ENCODE measurements at regions not wholly inside any gene's neighbourhood (a gene's known extent, or its start where the extent isn't known, plus 50 kb on each side); places are given as distances from the start of the nearest gene placed in this dataset.

- Histone ChIP-seq H3F3A (ENCODE audit: insufficient read depth) (no peaks in the 10 kb centered on the region), H2AFZ (ENCODE audit: low read depth, low read length, severe bottlenecking) (no peak overlapping the region), H3K79me2 (ENCODE audit: insufficient read depth, low read length) (no peaks in the 10 kb centered on the region), H3K4me3 (ENCODE audit: insufficient read depth, low read length, poor library complexity, severe bottlenecking) (no peak overlapping the region), H3K27me3 (ENCODE audit: low read length) (no peaks in the 10 kb centered on the region), H3K4me2 (ENCODE audit: low read depth, low read length, poor library complexity, severe bottlenecking) (no peak overlapping the region), H3K9me3 (ENCODE audit: insufficient read depth, low read length) (no peaks in the 10 kb centered on the region), H3K9me2 (replicated peaks; ENCODE audit: insufficient read depth, low read length) (no peaks in the 10 kb centered on the region), H3K36me3 (ENCODE audit: low read length) (no peaks in the 10 kb centered on the region), H3K9ac (ENCODE audit: low read length) (no peak overlapping the region), H4K20me1 (ENCODE audit: low read depth, low read length) (no peaks in the 10 kb centered on the region), H3K27ac (ENCODE audit: low read depth, low read length) (no peak overlapping the region)
- TF ChIP-seq CTCF (IDR thresholded peaks at IDR 0.05; ENCODE audit: insufficient read depth, low read length, poor library complexity, severe bottlenecking) (no peak), EZH2phosphoT487 (conservative IDR thresholded peaks at IDR 0.05; ENCODE audit: low read length) (no peak)
Measured at GRCh38 chr2:118387509-118387908, 299.2 kb downstream of the INSIG2 start.

GRCh38 chr2:118386641-118387302 is 298.5 kb downstream of the INSIG2 start:
- no peak overlapping the region for H3K4me3 ChIP-seq (ENCODE audit: insufficient read depth, low read length, poor library complexity, severe bottlenecking)
- no peaks in the 10 kb centered on the region for H4K20me1 ChIP-seq (ENCODE audit: low read depth, low read length)
- no peak overlapping the region for H3K4me2 ChIP-seq (ENCODE audit: low read depth, low read length, poor library complexity, severe bottlenecking)
- no peak overlapping the region for H3K9ac ChIP-seq (ENCODE audit: low read length)
- no peak overlapping the region for H3K27ac ChIP-seq (ENCODE audit: low read depth, low read length)
- H3K9me3 ChIP-seq (ENCODE audit: insufficient read depth, low read length), result no peaks in the 10 kb centered on the region
- no peaks in the 10 kb centered on the region for H3F3A ChIP-seq (ENCODE audit: insufficient read depth)
- no peak overlapping the region for H2AFZ ChIP-seq (ENCODE audit: low read depth, low read length, severe bottlenecking)
- no peaks in the 10 kb centered on the region for H3K9me2 ChIP-seq (replicated peaks; ENCODE audit: insufficient read depth, low read length)
- TF ChIP-seq EZH2phosphoT487 (conservative IDR thresholded peaks at IDR 0.05; ENCODE audit: low read length) (no peak), CTCF (IDR thresholded peaks at IDR 0.05; ENCODE audit: insufficient read depth, low read length, poor library complexity, severe bottlenecking) (no peak)
- no peaks in the 10 kb centered on the region for H3K79me2 ChIP-seq (ENCODE audit: insufficient read depth, low read length)
- H3K36me3 ChIP-seq (ENCODE audit: low read length), result no peaks in the 10 kb centered on the region
- H3K27me3 ChIP-seq (ENCODE audit: low read length), result no peaks in the 10 kb centered on the region

GRCh38 chr2:118380915-118381653 is 292.8 kb downstream of the INSIG2 start:
- TF ChIP-seq CTCF (IDR thresholded peaks at IDR 0.05; ENCODE audit: insufficient read depth, low read length, poor library complexity, severe bottlenecking) (no peak), EZH2phosphoT487 (conservative IDR thresholded peaks at IDR 0.05; ENCODE audit: low read length) (no peak)
- H4K20me1 ChIP-seq (ENCODE audit: low read depth, low read length), result no peaks in the 10 kb centered on the region
- H3F3A ChIP-seq (ENCODE audit: insufficient read depth), result no peaks in the 10 kb centered on the region
- H3K27ac ChIP-seq (ENCODE audit: low read depth, low read length), result no peak overlapping the region
- H3K4me3 ChIP-seq (ENCODE audit: insufficient read depth, low read length, poor library complexity, severe bottlenecking), result no peak overlapping the region
- no peaks in the 10 kb centered on the region for H3K9me2 ChIP-seq (replicated peaks; ENCODE audit: insufficient read depth, low read length)
- H3K79me2 ChIP-seq (ENCODE audit: insufficient read depth, low read length), result no peaks in the 10 kb centered on the region
- H3K4me2 ChIP-seq (ENCODE audit: low read depth, low read length, poor library complexity, severe bottlenecking), result no peak overlapping the region
- H3K9ac ChIP-seq (ENCODE audit: low read length), result no peak overlapping the region
- no peaks in the 10 kb centered on the region for H3K36me3 ChIP-seq (ENCODE audit: low read length)
- H2AFZ ChIP-seq (ENCODE audit: low read depth, low read length, severe bottlenecking), result no peak overlapping the region
- H3K27me3 ChIP-seq (ENCODE audit: low read length), result 0 out of 2 replicates have a peak, but pooled peaks cover 5% of the 10 kb centered on the region
- no peaks in the 10 kb centered on the region for H3K9me3 ChIP-seq (ENCODE audit: insufficient read depth, low read length)

Measured in SU-DHL-6 (cell line).